DND-41 (cell line): ENCODE measurements at regions not wholly inside any gene's neighbourhood (a gene's known extent, or its start where the extent isn't known, plus 50 kb on each side); places are given as distances from the start of the nearest gene placed in this dataset.

Source experiments
- ATAC-seq: fragments of 200-7000 bp; cut with Tn5 transposase; 3 replicates; pipeline ENCODE4 v1.9.1; 2021; ENCODE audit warnings: low read depth; ENCODE audit not compliant: insufficient read depth
- DNase-seq: peaks from one replicate; pipeline ENCODE4 v3.0.0-alpha.2; 2020
- H2AFZ ChIP-seq: 2 replicates; pipeline ENCODE4 v1.6.0; 2012; ENCODE audit warnings: low read depth, low read length
- H3K27ac ChIP-seq: 2 replicates; pipeline ENCODE4 v1.5.1; 2012; ENCODE audit warnings: low read length, inconsistent platforms
- H3K27me3 ChIP-seq: fragments of 200-600 bp; sonication (generic); 2 replicates; pipeline ENCODE4 v1.6.0; 2012; ENCODE audit warnings: low read length, mild to moderate bottlenecking, inconsistent platforms; ENCODE audit not compliant: insufficient read depth, poor library complexity
- H3K36me3 ChIP-seq: 2 replicates; pipeline ENCODE4 v1.5.1; 2012; ENCODE audit warnings: low read length, inconsistent platforms; ENCODE audit not compliant: insufficient read depth
- H3K4me1 ChIP-seq: 2 replicates; pipeline ENCODE4 v1.5.1; 2012; ENCODE audit warnings: mild to moderate bottlenecking, low read length; ENCODE audit not compliant: insufficient read depth
- H3K4me2 ChIP-seq: 2 replicates; pipeline ENCODE4 v1.6.0; 2012; ENCODE audit warnings: mild to moderate bottlenecking, moderate library complexity, low read length, inconsistent platforms; ENCODE audit not compliant: insufficient read depth
- H3K4me3 ChIP-seq, 2 experiments: fragments of 200-600 bp in 1 of 2; shearing (Covaris generic) in 1 of 2; 2 replicates each; pipeline ENCODE4 v1.5.1; 2012 to 2016; ENCODE audit warnings: inconsistent platforms in 2 of 2, low read length in 2 of 2, mild to moderate bottlenecking in 2 of 2, low read depth in 1 of 2, moderate library complexity in 1 of 2
- H3K79me2 ChIP-seq: 2 replicates; pipeline ENCODE4 v1.6.0; 2012; ENCODE audit warnings: low read length, inconsistent platforms; ENCODE audit not compliant: insufficient read depth
- H3K9ac ChIP-seq: 2 replicates; pipeline ENCODE4 v1.6.0; 2012; ENCODE audit warnings: low read depth, mild to moderate bottlenecking, inconsistent platforms, low read length, moderate library complexity
- H3K9me3 ChIP-seq: 2 replicates; pipeline ENCODE4 v1.5.1; 2012; ENCODE audit warnings: low read length, moderate library complexity, mild to moderate bottlenecking, inconsistent platforms; ENCODE audit not compliant: insufficient read depth, severe bottlenecking
- H4K20me1 ChIP-seq: 2 replicates; pipeline ENCODE4 v1.6.0; 2012; ENCODE audit warnings: low read length; ENCODE audit not compliant: insufficient read depth
- EZH2 ChIP-seq: IDR thresholded peaks from 3 replicates; pipeline ENCODE4 v1.6.1; 2012; ENCODE audit warnings: borderline replicate concordance, low read depth, mild to moderate bottlenecking, moderate library complexity, low read length, inconsistent platforms; ENCODE audit not compliant: severe bottlenecking
- TF ChIP-seq, protein P1 (sequence below): IDR thresholded peaks from 2 replicates; pipeline ENCODE4 v1.5.1; 2012; ENCODE audit warnings: borderline replicate concordance, low read length, moderate library complexity, mild to moderate bottlenecking; ENCODE audit not compliant: poor library complexity, severe bottlenecking; ENCODE audit errors: extremely low read depth

DNA sequence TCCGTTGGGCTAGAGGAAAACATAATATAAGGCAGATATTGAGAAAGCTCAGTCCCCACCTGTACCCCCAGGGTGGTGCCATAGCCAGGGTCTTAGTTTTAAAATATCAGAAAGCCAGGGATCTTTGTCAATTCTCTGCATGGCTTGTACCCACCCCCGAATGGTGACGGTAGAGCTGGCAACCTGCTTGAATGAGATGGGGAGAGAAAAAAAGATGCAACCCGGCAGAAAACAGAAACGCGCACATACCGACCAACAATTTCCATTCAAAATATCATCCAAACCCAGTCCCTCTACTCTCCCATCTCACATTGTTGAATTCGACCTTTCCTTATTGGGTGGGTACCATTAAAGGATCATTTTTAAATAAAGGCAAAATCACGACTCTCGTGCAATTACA, 543.9 kb downstream of the MIAT start:
- TF ChIP-seq EZH2, result no peak
- TF ChIP-seq, protein P1, sequence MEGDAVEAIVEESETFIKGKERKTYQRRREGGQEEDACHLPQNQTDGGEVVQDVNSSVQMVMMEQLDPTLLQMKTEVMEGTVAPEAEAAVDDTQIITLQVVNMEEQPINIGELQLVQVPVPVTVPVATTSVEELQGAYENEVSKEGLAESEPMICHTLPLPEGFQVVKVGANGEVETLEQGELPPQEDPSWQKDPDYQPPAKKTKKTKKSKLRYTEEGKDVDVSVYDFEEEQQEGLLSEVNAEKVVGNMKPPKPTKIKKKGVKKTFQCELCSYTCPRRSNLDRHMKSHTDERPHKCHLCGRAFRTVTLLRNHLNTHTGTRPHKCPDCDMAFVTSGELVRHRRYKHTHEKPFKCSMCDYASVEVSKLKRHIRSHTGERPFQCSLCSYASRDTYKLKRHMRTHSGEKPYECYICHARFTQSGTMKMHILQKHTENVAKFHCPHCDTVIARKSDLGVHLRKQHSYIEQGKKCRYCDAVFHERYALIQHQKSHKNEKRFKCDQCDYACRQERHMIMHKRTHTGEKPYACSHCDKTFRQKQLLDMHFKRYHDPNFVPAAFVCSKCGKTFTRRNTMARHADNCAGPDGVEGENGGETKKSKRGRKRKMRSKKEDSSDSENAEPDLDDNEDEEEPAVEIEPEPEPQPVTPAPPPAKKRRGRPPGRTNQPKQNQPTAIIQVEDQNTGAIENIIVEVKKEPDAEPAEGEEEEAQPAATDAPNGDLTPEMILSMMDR, result no peak
- Histone ChIP-seq H3K4me1 (no peaks in the 10 kb centered on the region), H3K36me3 (no peaks in the 10 kb centered on the region), H3K4me2 (no peak overlapping the region), H3K27ac (no peak overlapping the region), H3K27me3 (no peaks in the 10 kb centered on the region), H3K9ac (no peak overlapping the region), H3K79me2 (no peaks in the 10 kb centered on the region), H4K20me1 (no peaks in the 10 kb centered on the region), H2AFZ (no peak overlapping the region), H3K9me3 (no peaks in the 10 kb centered on the region), H3K4me3 (no peak overlapping the region)
- ATAC-seq (no peak), DNase-seq (no peak)

DNA sequence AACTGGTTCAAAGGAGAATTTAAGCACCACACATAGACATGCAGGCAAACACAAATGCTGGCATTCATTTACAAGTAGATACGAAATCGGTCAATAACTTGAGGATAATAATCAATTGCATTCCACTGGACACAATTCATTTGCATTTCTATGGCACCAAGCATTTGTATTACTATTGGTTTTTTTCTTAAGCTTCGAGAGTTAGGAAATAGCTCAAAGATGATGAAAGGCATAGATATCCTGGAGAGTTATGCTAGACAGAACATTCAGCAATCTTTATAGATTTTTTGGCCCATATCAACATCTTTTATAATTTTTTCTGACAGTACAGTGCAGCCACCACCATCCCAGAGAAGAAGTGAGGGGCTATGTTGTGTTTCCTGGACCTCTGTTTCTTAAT, 544.4 kb downstream of the MIAT start:
- H3K4me1 ChIP-seq, result no peaks in the 10 kb centered on the region
- H3K27ac ChIP-seq, result no peak overlapping the region
- no peak overlapping the region for H3K4me2 ChIP-seq
- ATAC-seq, result no peak
- TF ChIP-seq, protein P1, result no peak
- TF ChIP-seq EZH2, result no peak
- H3K36me3 ChIP-seq, result no peaks in the 10 kb centered on the region
- no peak overlapping the region for H3K4me3 ChIP-seq
- no peaks in the 10 kb centered on the region for H3K79me2 ChIP-seq
- no peak overlapping the region for H2AFZ ChIP-seq
- H4K20me1 ChIP-seq, result no peaks in the 10 kb centered on the region
- H3K27me3 ChIP-seq, result no peaks in the 10 kb centered on the region
- no peaks in the 10 kb centered on the region for H3K9me3 ChIP-seq
- DNase-seq, result no peak
- H3K9ac ChIP-seq, result no peak overlapping the region

DNA sequence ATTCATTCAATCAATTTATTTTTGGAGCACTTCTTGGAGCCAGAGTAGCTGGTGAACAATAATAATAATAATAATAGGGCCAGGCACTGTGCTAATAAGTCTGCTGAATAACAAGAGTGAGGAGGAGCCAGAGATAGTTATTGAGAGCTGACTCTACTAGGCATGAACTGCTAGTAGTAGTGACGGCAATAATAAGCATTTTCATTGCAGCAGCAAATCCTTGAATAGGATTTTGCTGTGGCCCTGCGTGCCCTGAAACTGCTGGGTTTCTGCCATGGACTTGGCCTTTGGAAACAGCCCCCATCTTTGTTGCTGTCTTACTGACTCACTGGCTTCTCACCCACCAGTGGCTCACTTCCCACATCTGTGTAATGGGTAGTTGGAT, 545.9 kb downstream of the MIAT start:
- no peaks in the 10 kb centered on the region for H3K27me3 ChIP-seq
- H4K20me1 ChIP-seq, result no peaks in the 10 kb centered on the region
- DNase-seq (no peak), ATAC-seq (no peak)
- no peaks in the 10 kb centered on the region for H3K36me3 ChIP-seq
- no peak overlapping the region for H2AFZ ChIP-seq
- no peaks in the 10 kb centered on the region for H3K79me2 ChIP-seq
- H3K4me2 ChIP-seq, result no peak overlapping the region
- H3K4me3 ChIP-seq, result no peak overlapping the region
- H3K9ac ChIP-seq, result no peak overlapping the region
- no peaks in the 10 kb centered on the region for H3K9me3 ChIP-seq
- H3K27ac ChIP-seq, result no peak overlapping the region
- TF ChIP-seq, protein P1, result no peak
- TF ChIP-seq EZH2, result no peak
- no peaks in the 10 kb centered on the region for H3K4me1 ChIP-seq

GRCh38 chr22:27204280-27204679, 546.9 kb downstream of the MIAT start:
- Histone ChIP-seq H3K9me3 (no peaks in the 10 kb centered on the region), H3K27ac (no peak overlapping the region), H3K79me2 (no peaks in the 10 kb centered on the region), H3K4me2 (no peak overlapping the region), H3K4me3 (no peak overlapping the region), H3K4me1 (no peaks in the 10 kb centered on the region), H4K20me1 (no peaks in the 10 kb centered on the region), H2AFZ (no peak overlapping the region), H3K36me3 (no peaks in the 10 kb centered on the region), H3K9ac (no peak overlapping the region), H3K27me3 (no peaks in the 10 kb centered on the region)
- TF ChIP-seq, protein P1, result no peak
- no peak for TF ChIP-seq EZH2
- ATAC-seq (no peak), DNase-seq (no peak)
